ENCODE measurements at regions not wholly inside any gene's neighbourhood (a gene's known extent, or its start where the extent isn't known, plus 50 kb on each side); places are given as distances from the start of the nearest gene placed in this dataset.

DNA sequence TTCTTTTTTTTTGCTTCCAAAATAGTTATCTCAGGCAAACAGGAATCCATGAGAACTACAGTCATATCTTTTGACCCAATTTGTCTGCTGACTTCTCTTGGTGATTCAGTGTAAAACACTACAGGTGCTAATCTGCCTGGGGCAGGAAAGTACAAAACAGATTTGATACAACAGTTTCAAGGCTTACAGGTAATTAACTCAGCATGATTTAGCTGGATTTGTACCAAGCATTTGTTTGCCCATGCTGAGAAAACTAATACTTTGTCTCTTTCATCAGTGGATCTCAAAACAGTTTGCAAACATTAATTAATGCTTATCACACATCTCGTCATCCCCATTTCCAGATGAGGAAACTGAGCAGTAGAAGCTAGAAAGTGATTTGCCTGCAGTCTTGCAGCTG, 312.5 kb upstream of the SEMA6A start:
- H3K4me3 ChIP-seq (replicated peaks; ENCODE audit: low read depth, low read length) = no peak overlapping the region
- TF ChIP-seq, protein P1, sequence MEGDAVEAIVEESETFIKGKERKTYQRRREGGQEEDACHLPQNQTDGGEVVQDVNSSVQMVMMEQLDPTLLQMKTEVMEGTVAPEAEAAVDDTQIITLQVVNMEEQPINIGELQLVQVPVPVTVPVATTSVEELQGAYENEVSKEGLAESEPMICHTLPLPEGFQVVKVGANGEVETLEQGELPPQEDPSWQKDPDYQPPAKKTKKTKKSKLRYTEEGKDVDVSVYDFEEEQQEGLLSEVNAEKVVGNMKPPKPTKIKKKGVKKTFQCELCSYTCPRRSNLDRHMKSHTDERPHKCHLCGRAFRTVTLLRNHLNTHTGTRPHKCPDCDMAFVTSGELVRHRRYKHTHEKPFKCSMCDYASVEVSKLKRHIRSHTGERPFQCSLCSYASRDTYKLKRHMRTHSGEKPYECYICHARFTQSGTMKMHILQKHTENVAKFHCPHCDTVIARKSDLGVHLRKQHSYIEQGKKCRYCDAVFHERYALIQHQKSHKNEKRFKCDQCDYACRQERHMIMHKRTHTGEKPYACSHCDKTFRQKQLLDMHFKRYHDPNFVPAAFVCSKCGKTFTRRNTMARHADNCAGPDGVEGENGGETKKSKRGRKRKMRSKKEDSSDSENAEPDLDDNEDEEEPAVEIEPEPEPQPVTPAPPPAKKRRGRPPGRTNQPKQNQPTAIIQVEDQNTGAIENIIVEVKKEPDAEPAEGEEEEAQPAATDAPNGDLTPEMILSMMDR (IDR thresholded peaks at IDR 0.05; ENCODE audit: low read length, missing control alignments) = no peak
- DNase-seq (ENCODE audit: low read depth) = no peak

DNA sequence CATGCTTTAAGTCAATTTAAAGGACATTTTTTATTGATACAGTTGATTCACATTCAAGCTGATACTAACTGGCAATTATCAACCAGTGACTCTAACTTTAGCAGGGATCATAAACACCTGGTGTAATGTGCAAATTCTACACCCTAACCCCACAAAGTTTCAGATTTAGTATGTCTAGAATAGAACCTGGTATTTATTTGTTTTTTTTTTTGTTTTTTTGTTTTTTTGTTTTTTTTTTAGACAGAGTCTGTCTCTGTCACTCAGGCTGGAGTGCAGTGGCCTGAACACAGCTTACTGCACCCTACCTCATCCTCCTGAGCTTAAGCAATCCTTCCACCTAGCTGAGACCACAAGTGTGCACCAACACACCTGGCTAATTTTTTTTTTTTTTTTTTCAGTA, 311.2 kb upstream of the SEMA6A start:
- TF ChIP-seq, protein P1 (IDR thresholded peaks at IDR 0.05; ENCODE audit: low read length, missing control alignments) = no peak
- no peak for DNase-seq (ENCODE audit: low read depth)
- no peak overlapping the region for H3K4me3 ChIP-seq (replicated peaks; ENCODE audit: low read depth, low read length)

GRCh38 chr5:116883875-116884274, 309.3 kb upstream of the SEMA6A start:
- TF ChIP-seq, protein P1 (IDR thresholded peaks at IDR 0.05; ENCODE audit: low read length, missing control alignments) = no peak
- no peak overlapping the region for H3K4me3 ChIP-seq (replicated peaks; ENCODE audit: low read depth, low read length)
- no peak for DNase-seq (ENCODE audit: low read depth)

DNA sequence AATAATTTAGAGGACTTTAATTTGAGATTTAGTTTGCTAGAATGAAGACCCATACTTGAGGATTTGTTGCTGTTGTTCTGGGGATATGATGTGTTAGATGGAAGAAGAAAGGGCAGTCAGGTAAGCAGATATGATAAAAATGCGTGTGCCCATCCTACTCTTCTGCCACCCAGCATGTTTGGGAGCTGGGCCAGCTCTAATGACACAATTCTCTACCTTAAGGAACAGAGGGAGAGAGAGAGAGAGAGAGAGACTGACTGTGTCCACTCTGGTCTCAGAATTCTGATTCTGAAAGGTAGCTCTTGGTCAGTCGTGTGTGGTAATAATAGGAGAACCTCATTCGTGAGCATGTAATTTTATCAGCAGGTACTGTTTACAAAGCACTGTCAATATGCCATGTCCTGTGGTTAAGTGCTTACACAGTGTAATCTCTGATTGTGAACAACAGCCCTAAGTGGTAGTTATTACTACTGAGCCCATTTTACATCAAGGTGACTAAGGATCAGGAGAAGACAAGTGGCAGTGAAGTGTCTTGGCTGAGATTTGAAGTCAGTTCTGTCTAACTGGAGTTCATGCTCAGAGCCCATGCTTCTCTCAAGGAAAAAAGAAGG, 307.4 kb upstream of the SEMA6A start:
- DNase-seq (ENCODE audit: low read depth) = no peak
- TF ChIP-seq, protein P1 (IDR thresholded peaks at IDR 0.05; ENCODE audit: low read length, missing control alignments) = no peak
- no peak overlapping the region for H3K4me3 ChIP-seq (replicated peaks; ENCODE audit: low read depth, low read length)

DNA sequence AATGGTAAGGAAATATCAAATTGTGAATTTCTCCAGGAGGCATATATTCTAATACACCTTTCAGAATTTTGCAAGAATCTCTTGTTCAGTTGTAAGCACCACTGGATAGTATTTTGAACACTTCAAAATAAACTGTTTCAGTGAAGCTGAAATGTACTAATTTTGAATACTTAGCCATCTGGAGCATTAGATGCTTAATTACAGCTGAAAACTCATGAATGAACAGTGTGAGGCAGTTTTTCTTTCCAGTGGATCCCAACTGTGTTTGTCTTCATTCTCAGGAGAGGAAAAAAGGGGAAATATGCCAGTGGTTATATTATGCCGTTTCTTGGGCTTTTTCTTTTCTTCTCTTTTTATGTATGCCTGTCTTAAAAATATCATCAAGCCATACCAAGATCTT, 306.0 kb upstream of the SEMA6A start:
- no peak overlapping the region for H3K4me3 ChIP-seq (replicated peaks; ENCODE audit: low read depth, low read length)
- TF ChIP-seq, protein P1 (IDR thresholded peaks at IDR 0.05; ENCODE audit: low read length, missing control alignments) = no peak
- DNase-seq (ENCODE audit: low read depth) = no peak

GRCh38 chr5:116880150-116880549, 305.5 kb upstream of the SEMA6A start:
- TF ChIP-seq, protein P1 (IDR thresholded peaks at IDR 0.05; ENCODE audit: low read length, missing control alignments) = no peak
- H3K4me3 ChIP-seq (replicated peaks; ENCODE audit: low read depth, low read length) = no peak overlapping the region
- no peak for DNase-seq (ENCODE audit: low read depth)

DNA sequence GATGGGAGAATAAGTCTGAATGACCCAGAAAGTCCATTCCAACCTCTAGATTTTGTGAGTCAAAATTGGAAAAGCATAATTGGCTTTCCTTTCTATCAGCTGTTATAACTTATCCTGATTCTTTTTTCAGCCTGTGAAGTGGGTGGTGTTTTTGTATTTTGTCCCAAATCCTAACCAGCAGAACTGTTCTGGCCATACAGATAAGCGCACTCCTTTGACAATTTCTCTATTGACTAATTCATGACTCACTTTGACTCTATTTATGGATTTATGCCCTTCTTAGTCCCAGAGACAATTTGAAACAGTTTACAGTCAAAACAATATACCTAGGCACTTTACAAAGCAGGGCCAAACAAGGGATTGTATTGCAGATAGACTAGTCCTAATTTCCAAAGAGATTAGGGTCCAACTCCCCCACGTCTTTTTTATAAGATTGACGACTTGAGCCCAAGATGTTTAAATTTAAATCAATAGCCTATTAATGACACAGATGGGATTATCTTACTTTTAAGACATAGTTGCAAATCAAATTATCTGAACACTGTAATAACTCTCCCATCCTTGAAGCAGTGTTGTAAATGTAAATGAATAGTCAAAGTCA, 301.7 kb upstream of the SEMA6A start:
- no peak for DNase-seq (ENCODE audit: low read depth)
- no peak overlapping the region for H3K4me3 ChIP-seq (replicated peaks; ENCODE audit: low read depth, low read length)
- TF ChIP-seq, protein P1 (IDR thresholded peaks at IDR 0.05; ENCODE audit: low read length, missing control alignments) = no peak
